SK-N-SH treated with all-trans-retinoic acid at 6 μM for 48 hours (cell line): ENCODE measurements at regions not wholly inside any gene's neighbourhood (a gene's known extent, or its start where the extent isn't known, plus 50 kb on each side); places are given as distances from the start of the nearest gene placed in this dataset.

Source experiments
- ATAC-seq: fragments of 200-7000 bp; cut with Tn5 transposase; 3 replicates; pipeline ENCODE4 v1.9.1; 2020; ENCODE audit warnings: mild to moderate bottlenecking, moderate library complexity
- ARNTL ChIP-seq: fragments of 450-650 bp; formaldehyde crosslinking; IDR thresholded peaks from 2 replicates; pipeline ENCODE4 v1.5.0; 2020; ENCODE audit warnings: low read depth, mild to moderate bottlenecking, moderate library complexity, borderline replicate concordance
- BACH2 ChIP-seq: fragments of 250-450 bp; sonication (Bioruptor Pico); IDR thresholded peaks from 2 replicates; pipeline ENCODE4 v1.9.0; 2021; ENCODE audit warnings: mild to moderate bottlenecking, borderline replicate concordance
- CREB5 ChIP-seq: fragments of 250-450 bp; sonication (Bioruptor Pico); IDR thresholded peaks from 2 replicates; pipeline ENCODE4 v1.5.1; 2020; ENCODE audit warnings: low read depth, mild to moderate bottlenecking, moderate library complexity
- CSDC2 ChIP-seq: fragments of 250-450 bp; sonication (Bioruptor Pico); IDR thresholded peaks from 2 replicates; pipeline ENCODE4 v1.5.0; 2020; ENCODE audit warnings: mild to moderate bottlenecking, moderate library complexity
- CSRNP3 ChIP-seq: fragments of 250-450 bp; sonication (Bioruptor Pico); IDR thresholded peaks from 2 replicates; pipeline ENCODE4 v1.5.1; 2021; ENCODE audit warnings: mild to moderate bottlenecking, moderate library complexity
- ESRRG ChIP-seq: fragments of 250-450 bp; sonication (Bioruptor Pico); IDR thresholded peaks from 2 replicates; pipeline ENCODE4 v1.6.1; 2021; ENCODE audit warnings: mild to moderate bottlenecking
- GLIS3 ChIP-seq: fragments of 250-450 bp; sonication (Bioruptor Pico); IDR thresholded peaks from 2 replicates; pipeline ENCODE4 v1.5.0; 2020; ENCODE audit warnings: mild to moderate bottlenecking, moderate library complexity
- ISL1 ChIP-seq: fragments of 250-450 bp; sonication (Bioruptor Pico); IDR thresholded peaks from 2 replicates; pipeline ENCODE4 v2.1.2; 2022; ENCODE audit warnings: mild to moderate bottlenecking, moderate library complexity
- OSR1 ChIP-seq: fragments of 250-450 bp; sonication (Bioruptor Pico); IDR thresholded peaks from 2 replicates; pipeline ENCODE4 v1.8.0; 2022; ENCODE audit warnings: moderate library complexity, mild to moderate bottlenecking, inconsistent platforms
- PATZ1 ChIP-seq: fragments of 250-450 bp; sonication (Bioruptor Pico); IDR thresholded peaks from 2 replicates; pipeline ENCODE4 v1.8.0; 2020; ENCODE audit warnings: mild to moderate bottlenecking, moderate library complexity, borderline replicate concordance
- POU6F1 ChIP-seq: fragments of 250-450 bp; sonication (Bioruptor Pico); IDR thresholded peaks from 2 replicates; pipeline ENCODE4 v1.8.0; 2021; ENCODE audit warnings: low read depth, mild to moderate bottlenecking, moderate library complexity, borderline replicate concordance
- PPARA ChIP-seq: fragments of 250-450 bp; sonication (Bioruptor Pico); IDR thresholded peaks from 2 replicates; pipeline ENCODE4 v1.5.0; 2020; ENCODE audit warnings: mild to moderate bottlenecking, borderline replicate concordance
- RARB ChIP-seq: fragments of 250-450 bp; sonication (Bioruptor Pico); IDR thresholded peaks from 2 replicates; pipeline ENCODE4 v1.8.0; 2021; ENCODE audit warnings: mild to moderate bottlenecking, moderate library complexity
- SNAI2 ChIP-seq: fragments of 250-450 bp; sonication (Bioruptor Pico); IDR thresholded peaks from 2 replicates; pipeline ENCODE4 v1.5.0; 2020; ENCODE audit warnings: mild to moderate bottlenecking, moderate library complexity
- TCF4 ChIP-seq: fragments of 250-450 bp; sonication (Bioruptor Pico); IDR thresholded peaks from 2 replicates; pipeline ENCODE4 v1.8.0; 2021; ENCODE audit warnings: mild to moderate bottlenecking, moderate library complexity, borderline replicate concordance
- TOX ChIP-seq: fragments of 250-450 bp; sonication (Bioruptor Pico); IDR thresholded peaks from 2 replicates; pipeline ENCODE4 v1.8.0; 2021; ENCODE audit warnings: mild to moderate bottlenecking, moderate library complexity, borderline replicate concordance
- TSHZ2 ChIP-seq: fragments of 250-450 bp; sonication (Bioruptor Pico); IDR thresholded peaks from 2 replicates; pipeline ENCODE4 v1.5.0; 2020; ENCODE audit warnings: mild to moderate bottlenecking, moderate library complexity
- ZC3H10 ChIP-seq: fragments of 250-450 bp; sonication (Bioruptor Pico); IDR thresholded peaks from 2 replicates; pipeline ENCODE4 v1.5.1; 2021; ENCODE audit warnings: mild to moderate bottlenecking, moderate library complexity
- ZFP3 ChIP-seq: fragments of 250-450 bp; sonication (Bioruptor Pico); IDR thresholded peaks from 2 replicates; pipeline ENCODE4 v1.5.0; 2020; ENCODE audit warnings: mild to moderate bottlenecking, moderate library complexity
- ZFP30 ChIP-seq: fragments of 450-650 bp; formaldehyde crosslinking; IDR thresholded peaks from 2 replicates; pipeline ENCODE4 v1.5.0; 2022; ENCODE audit warnings: mild to moderate bottlenecking, moderate library complexity
- ZNF565 ChIP-seq: fragments of 450-650 bp; formaldehyde crosslinking; conservative IDR thresholded peaks from 2 replicates; pipeline ENCODE4 v1.5.0; 2020; ENCODE audit warnings: low read depth, mild to moderate bottlenecking, moderate library complexity
- ZNF70 ChIP-seq: fragments of 450-650 bp; formaldehyde crosslinking; IDR thresholded peaks from 2 replicates; pipeline ENCODE4 v1.5.0; 2020; ENCODE audit warnings: mild to moderate bottlenecking, moderate library complexity

GRCh38 chr1:14301704-14302024 lies 296.8 kb upstream of the KAZN start:
- no peak for TF ChIP-seq SNAI2 (CRISPR knock-in tag)
- no peak for TF ChIP-seq PATZ1 (CRISPR knock-in tag)
- no peak for TF ChIP-seq CSRNP3 (CRISPR knock-in tag)
- no peak for TF ChIP-seq ZC3H10
- no peak for TF ChIP-seq ZNF70
- TF ChIP-seq ISL1 (CRISPR knock-in tag), result no peak
- TF ChIP-seq TOX, result no peak
- no peak for TF ChIP-seq OSR1 (CRISPR knock-in tag)
- TF ChIP-seq GLIS3, result no peak
- no peak for TF ChIP-seq BACH2 (CRISPR knock-in tag)
- TF ChIP-seq CREB5, result no peak
- no peak for TF ChIP-seq ZNF565
- no peak for TF ChIP-seq CSDC2 (CRISPR knock-in tag)
- no peak for TF ChIP-seq ZFP30 (CRISPR knock-in tag)
- no peak for TF ChIP-seq ESRRG (CRISPR knock-in tag)
- TF ChIP-seq, all 23 proteins: peak for 0

GRCh38 chr1:14302025-14302424 lies 296.5 kb upstream of the KAZN start:
- no peak for ATAC-seq
- TF ChIP-seq POU6F1 (CRISPR knock-in tag), result no peak
- no peak for TF ChIP-seq GLIS3
- no peak for TF ChIP-seq ZFP3 (CRISPR knock-in tag)
- no peak for TF ChIP-seq CSDC2 (CRISPR knock-in tag)
- TF ChIP-seq RARB (CRISPR knock-in tag), result no peak
- TF ChIP-seq ZC3H10, result no peak
- no peak for TF ChIP-seq BACH2 (CRISPR knock-in tag)
- TF ChIP-seq ARNTL (CRISPR knock-in tag), result no peak
- no peak for TF ChIP-seq TOX
- TF ChIP-seq OSR1 (CRISPR knock-in tag), result no peak
- TF ChIP-seq CREB5, result no peak
- no peak for TF ChIP-seq ISL1 (CRISPR knock-in tag)
- no peak for TF ChIP-seq TSHZ2 (CRISPR knock-in tag)
- TF ChIP-seq ZNF70, result no peak
- TF ChIP-seq PPARA (CRISPR knock-in tag), result no peak
- no peak for TF ChIP-seq ZNF565
- no peak for TF ChIP-seq SNAI2 (CRISPR knock-in tag)
- TF ChIP-seq PATZ1 (CRISPR knock-in tag), result no peak
- TF ChIP-seq TCF4, result no peak

More at GRCh38 chr1:14301704-14302024, 296.8 kb upstream of the KAZN start:
- no peak for ATAC-seq
